Central memory CD8-positive, alpha-beta T cell (primary cell): ENCODE measurements at regions not wholly inside any gene's neighbourhood (a gene's known extent, or its start where the extent isn't known, plus 50 kb on each side); places are given as distances from the start of the nearest gene placed in this dataset.

ENCODE experiments used
- ATAC-seq: fragments of 150-1000 bp; cut with Tn5 transposase; replicated peaks from 2 replicates; pipeline ENCODE4 v1.10.0; 2022; ENCODE audit warnings: mild to moderate bottlenecking, moderate FRiP score, moderate number of reproducible peaks; ENCODE audit not compliant: poor library complexity, severe bottlenecking; ENCODE audit errors: extremely low read depth
- DNase-seq, 2 donors: peaks; one replicate each; pipeline ENCODE4 v3.0.0; 2021; ENCODE audit warnings: low spot score in 2 of 2
- H3K27ac Mint-ChIP-seq: one replicate; pipeline ENCODE4 v1.8.0; 2022; ENCODE audit warnings: low read depth, mild to moderate bottlenecking, moderate library complexity, mixed read lengths
- H3K27me3 Mint-ChIP-seq: one replicate; pipeline ENCODE4 v1.8.0; 2022; ENCODE audit warnings: mixed read lengths
- H3K36me3 Mint-ChIP-seq: one replicate; pipeline ENCODE4 v1.8.0; 2022; ENCODE audit warnings: mild to moderate bottlenecking, moderate library complexity, mixed read lengths; ENCODE audit not compliant: insufficient read depth
- H3K4me1 Mint-ChIP-seq: one replicate; pipeline ENCODE4 v1.8.0; 2022; ENCODE audit warnings: mixed read lengths
- H3K4me3 Mint-ChIP-seq: one replicate; pipeline ENCODE4 v1.8.0; 2022; ENCODE audit warnings: mild to moderate bottlenecking, moderate library complexity, mixed read lengths
- H3K9me3 Mint-ChIP-seq: one replicate; pipeline ENCODE4 v1.8.0; 2022; ENCODE audit warnings: mixed read lengths

GRCh38 chr1:217343907-217344306, 287.0 kb downstream of the GPATCH2 start:
- no peak for DNase-seq
- Mint-ChIP-seq H3K4me3 (no peak overlapping the region), H3K9me3 (peaks cover 8% of the 10 kb centered on the region), H3K36me3 (peaks cover 1% of the 10 kb centered on the region), H3K27ac (no peak overlapping the region), H3K4me1 (no peaks in the 10 kb centered on the region), H3K27me3 (no peaks in the 10 kb centered on the region)
- ATAC-seq = no peak

GRCh38 chr1:217342105-217342504, 288.8 kb downstream of the GPATCH2 start:
- no peak for DNase-seq
- no peak for ATAC-seq
- H3K36me3 Mint-ChIP-seq = peaks cover 1% of the 10 kb centered on the region
- no peaks in the 10 kb centered on the region for H3K27me3 Mint-ChIP-seq
- no peak overlapping the region for H3K27ac Mint-ChIP-seq
- H3K4me1 Mint-ChIP-seq = no peaks in the 10 kb centered on the region
- peaks cover 8% of the 10 kb centered on the region for H3K9me3 Mint-ChIP-seq
- H3K4me3 Mint-ChIP-seq = no peak overlapping the region

GRCh38 chr1:217336724-217337123, 294.2 kb downstream of the GPATCH2 start:
- H3K4me1 Mint-ChIP-seq = no peaks in the 10 kb centered on the region
- peaks cover 6% of the 10 kb centered on the region for H3K9me3 Mint-ChIP-seq
- H3K27ac Mint-ChIP-seq = no peak overlapping the region
- peaks cover 1% of the 10 kb centered on the region for H3K36me3 Mint-ChIP-seq
- no peaks in the 10 kb centered on the region for H3K27me3 Mint-ChIP-seq
- H3K4me3 Mint-ChIP-seq = no peak overlapping the region
- no peak for DNase-seq
- no peak for ATAC-seq

- no peak overlapping the region for H3K27ac Mint-ChIP-seq
- no peaks in the 10 kb centered on the region for H3K36me3 Mint-ChIP-seq
- no peaks in the 10 kb centered on the region for H3K4me1 Mint-ChIP-seq
- no peaks in the 10 kb centered on the region for H3K27me3 Mint-ChIP-seq
- peak; percentile 14 for ATAC-seq
- no peak overlapping the region for H3K4me3 Mint-ChIP-seq
- peaks cover 15% of the 10 kb centered on the region for H3K9me3 Mint-ChIP-seq
- no peak for DNase-seq
These were observed 297.0 kb downstream of the GPATCH2 start for GRCh38 chr1:217333939-217334338.

- Mint-ChIP-seq H3K4me1 (no peaks in the 10 kb centered on the region), H3K27me3 (no peaks in the 10 kb centered on the region), H3K4me3 (no peak overlapping the region), H3K9me3 (peaks cover 15% of the 10 kb centered on the region), H3K36me3 (no peaks in the 10 kb centered on the region), H3K27ac (no peak overlapping the region)
- ATAC-seq (no peak), DNase-seq (no peak)
These were observed 298.3 kb downstream of the GPATCH2 start for GRCh38 chr1:217332431-217333065.

- Mint-ChIP-seq H3K27ac (no peak overlapping the region), H3K27me3 (no peaks in the 10 kb centered on the region), H3K9me3 (peaks cover 15% of the 10 kb centered on the region), H3K4me3 (no peak overlapping the region), H3K4me1 (no peaks in the 10 kb centered on the region), H3K36me3 (no peaks in the 10 kb centered on the region)
- no peak for ATAC-seq
- DNase-seq = no peak
These were observed 299.2 kb downstream of the GPATCH2 start for GRCh38 chr1:217331698-217332097.

GRCh38 chr1:217327901-217328300, 303.0 kb downstream of the GPATCH2 start:
- Mint-ChIP-seq H3K4me1 (no peaks in the 10 kb centered on the region), H3K9me3 (peaks cover 14% of the 10 kb centered on the region), H3K27me3 (no peaks in the 10 kb centered on the region), H3K36me3 (no peaks in the 10 kb centered on the region), H3K27ac (no peak overlapping the region), H3K4me3 (no peak overlapping the region)
- DNase-seq = no peak
- no peak for ATAC-seq

- H3K4me3 Mint-ChIP-seq = no peak overlapping the region
- no peaks in the 10 kb centered on the region for H3K27me3 Mint-ChIP-seq
- no peak for DNase-seq
- H3K4me1 Mint-ChIP-seq = no peaks in the 10 kb centered on the region
- ATAC-seq = no peak
- no peaks in the 10 kb centered on the region for H3K36me3 Mint-ChIP-seq
- H3K27ac Mint-ChIP-seq = no peak overlapping the region
- peaks cover 5% of the 10 kb centered on the region for H3K9me3 Mint-ChIP-seq
These were observed 308.1 kb downstream of the GPATCH2 start for GRCh38 chr1:217322834-217323233.

GRCh38 chr1:217315346-217315745, 315.5 kb downstream of the GPATCH2 start:
- Mint-ChIP-seq H3K27me3 (no peaks in the 10 kb centered on the region), H3K9me3 (peaks cover 12% of the 10 kb centered on the region), H3K4me3 (no peak overlapping the region), H3K27ac (no peak overlapping the region), H3K36me3 (no peaks in the 10 kb centered on the region), H3K4me1 (no peaks in the 10 kb centered on the region)
- ATAC-seq (no peak), DNase-seq (no peak)

- no peaks in the 10 kb centered on the region for H3K36me3 Mint-ChIP-seq
- no peak overlapping the region for H3K27ac Mint-ChIP-seq
- H3K4me1 Mint-ChIP-seq = no peaks in the 10 kb centered on the region
- no peaks in the 10 kb centered on the region for H3K27me3 Mint-ChIP-seq
- peaks cover 12% of the 10 kb centered on the region for H3K9me3 Mint-ChIP-seq
- ATAC-seq (no peak), DNase-seq (no peak)
- H3K4me3 Mint-ChIP-seq = no peak overlapping the region
These were observed 317.8 kb downstream of the GPATCH2 start for GRCh38 chr1:217313096-217313495.

- DNase-seq (no peak), ATAC-seq (no peak)
- no peaks in the 10 kb centered on the region for H3K27me3 Mint-ChIP-seq
- no peak overlapping the region for H3K27ac Mint-ChIP-seq
- peaks cover 12% of the 10 kb centered on the region for H3K9me3 Mint-ChIP-seq
- no peaks in the 10 kb centered on the region for H3K4me1 Mint-ChIP-seq
- H3K36me3 Mint-ChIP-seq = no peaks in the 10 kb centered on the region
- H3K4me3 Mint-ChIP-seq = no peak overlapping the region
These were observed 319.1 kb downstream of the GPATCH2 start for GRCh38 chr1:217311766-217312165.

GRCh38 chr1:217311269-217311668, 319.6 kb downstream of the GPATCH2 start:
- H3K9me3 Mint-ChIP-seq = peaks cover 17% of the 10 kb centered on the region
- no peaks in the 10 kb centered on the region for H3K4me1 Mint-ChIP-seq
- ATAC-seq (no peak), DNase-seq (no peak)
- no peak overlapping the region for H3K4me3 Mint-ChIP-seq
- no peaks in the 10 kb centered on the region for H3K27me3 Mint-ChIP-seq
- no peaks in the 10 kb centered on the region for H3K36me3 Mint-ChIP-seq
- H3K27ac Mint-ChIP-seq = no peak overlapping the region

GRCh38 chr1:217281332-217281731, 349.6 kb downstream of the GPATCH2 start:
- DNase-seq (no peak), ATAC-seq (no peak)
- Mint-ChIP-seq H3K27ac (no peak overlapping the region), H3K4me1 (no peaks in the 10 kb centered on the region), H3K4me3 (no peak overlapping the region), H3K9me3 (peaks cover 4% of the 10 kb centered on the region), H3K36me3 (no peaks in the 10 kb centered on the region), H3K27me3 (no peaks in the 10 kb centered on the region)
